Endothelial cell of umbilical vein (primary cell): ENCODE measurements at regions not wholly inside any gene's neighbourhood (a gene's known extent, or its start where the extent isn't known, plus 50 kb on each side); places are given as distances from the start of the nearest gene placed in this dataset.

Experiments used
- BruUV-seq: library from RNA; stranded (reverse); fragments of 400-500 nt; replicated peaks from 2 replicates; lab custom pipeline; 2021; lab: Mats Ljungman, UMichigan
- CTCF ChIA-PET: fragments of 300-600, 350-600 bp; sonication (Branson Sonifier 250); formaldehyde crosslinking; loops from one replicate; lab custom pipeline; 2021; ENCODE audit warnings: antibody characterized with exemption, inconsistent platforms; lab: Charles Lee
- POLR2A ChIA-PET: fragments of 300-600, 350-600 bp; sonication (Branson Sonifier 250); formaldehyde crosslinking; loops from one replicate; lab custom pipeline; 2021; ENCODE audit warnings: antibody characterized with exemption, inconsistent platforms; lab: Charles Lee
- DNase-seq: peaks from one replicate; pipeline ENCODE4 v3.0.0-alpha.2; 2011; ENCODE audit warnings: low read depth, low spot score
- FAIRE-seq: peaks from 2 replicates; lab custom pipeline; 2011; peaks lifted over from hg19 to GRCh38; lab: Jason Lieb, UNC
- H2AFZ ChIP-seq: 2 replicates; pipeline ENCODE4 v1.6.0; 2012; ENCODE audit warnings: low read depth, low read length, control low read depth, inconsistent platforms
- H3K27ac ChIP-seq: 2 replicates; pipeline ENCODE4 v1.5.1; 2011; ENCODE audit warnings: low read depth, mild to moderate bottlenecking, control low read depth, low read length, moderate library complexity; ENCODE audit not compliant: insufficient read depth
- H3K27me3 ChIP-seq, 2 experiments: 2 replicates each; pipeline versions ENCODE4 v1.6.0 to v1.6.1; 2011; ENCODE audit warnings: low read length in 2 of 2, mixed read lengths in 1 of 2; ENCODE audit not compliant: control insufficient read depth in 2 of 2, insufficient read depth in 2 of 2
- H3K36me3 ChIP-seq, 2 experiments: 2 replicates in 1 of 2; 3 replicates in 1 of 2; pipeline ENCODE4 v1.5.1; 2011; ENCODE audit warnings: low read length in 2 of 2, mild to moderate bottlenecking in 1 of 2, moderate library complexity in 1 of 2; ENCODE audit not compliant: control insufficient read depth in 2 of 2, insufficient read depth in 2 of 2; ENCODE audit errors: extremely low read depth in 1 of 2
- H3K4me1 ChIP-seq: 3 replicates; pipeline ENCODE4 v1.5.1; 2011; ENCODE audit warnings: mild to moderate bottlenecking, low read length; ENCODE audit not compliant: control insufficient read depth, insufficient read depth; ENCODE audit errors: extremely low read depth
- H3K4me2 ChIP-seq: 2 replicates; pipeline ENCODE4 v1.6.1; 2011; ENCODE audit warnings: low read length, control low read depth, mixed read lengths; ENCODE audit not compliant: insufficient read depth
- H3K4me3 ChIP-seq, 3 experiments: fragments of 200-600 bp in 1 of 3; sonication (generic), shearing (Covaris generic) in 1 of 3; replicated peaks in 1 of 3; 2 replicates each; pipeline ENCODE4 v1.5.1; 2011 to 2016; ENCODE audit warnings: control low read depth in 3 of 3, low read length in 3 of 3, mild to moderate bottlenecking in 2 of 3, inconsistent platforms in 1 of 3, low read depth in 1 of 3, moderate library complexity in 1 of 3; ENCODE audit not compliant: insufficient read depth in 1 of 3
- H3K79me2 ChIP-seq: 2 replicates; pipeline ENCODE4 v1.6.0; 2012; ENCODE audit warnings: low read length, inconsistent platforms; ENCODE audit not compliant: control insufficient read depth, insufficient read depth
- H3K9ac ChIP-seq: replicated peaks from 2 replicates; pipeline ENCODE3; 2011; ENCODE audit warnings: low read length, control low read depth; ENCODE audit not compliant: insufficient read depth; ENCODE audit errors: extremely low read depth
- H3K9me1 ChIP-seq: replicated peaks from 3 replicates; pipeline ENCODE4 v1.6.0; 2011; ENCODE audit warnings: mild to moderate bottlenecking, low read length; ENCODE audit not compliant: control insufficient read depth, insufficient read depth; ENCODE audit errors: extremely low read depth
- H3K9me3 ChIP-seq: replicated peaks from 2 replicates; pipeline ENCODE4 v1.5.1; 2012; ENCODE audit warnings: low read length, inconsistent platforms; ENCODE audit not compliant: control insufficient read depth, insufficient read depth
- H4K20me1 ChIP-seq: replicated peaks from 2 replicates; pipeline ENCODE3; 2011; ENCODE audit warnings: mild to moderate bottlenecking, low read length; ENCODE audit not compliant: control insufficient read depth, insufficient read depth; ENCODE audit errors: extremely low read depth
- CTCF ChIP-seq, 2 donors: IDR thresholded peaks; 1 replicate in 1 of 2; 2 replicates in 1 of 2; pipeline ENCODE4 v1.5.1; 2011; ENCODE audit warnings: low read length in 2 of 2, mild to moderate bottlenecking in 2 of 2, moderate library complexity in 2 of 2, control low read depth in 1 of 2, inconsistent platforms in 1 of 2, low read depth in 1 of 2; ENCODE audit not compliant: insufficient read depth in 1 of 2; ENCODE audit errors: extremely low read depth in 1 of 2
- EZH2 ChIP-seq: IDR thresholded peaks from 2 replicates; pipeline ENCODE4 v1.6.1; 2012; ENCODE audit warnings: borderline replicate concordance, low read depth, mild to moderate bottlenecking, moderate library complexity, low read length, inconsistent platforms; ENCODE audit not compliant: severe bottlenecking
- FOS ChIP-seq: IDR thresholded peaks from 2 replicates; pipeline ENCODE4 v1.6.1; 2011; ENCODE audit warnings: mild to moderate bottlenecking, low read length, moderate library complexity, borderline replicate concordance; ENCODE audit not compliant: insufficient read depth
- GATA2 ChIP-seq: IDR thresholded peaks from 2 replicates; pipeline ENCODE4 v1.7.0; 2011; ENCODE audit warnings: low read depth, mild to moderate bottlenecking, moderate library complexity, mixed read lengths, low read length; ENCODE audit not compliant: insufficient read length, insufficient read depth
- JUN ChIP-seq: IDR thresholded peaks from 2 replicates; pipeline ENCODE4 v1.6.1; 2011; ENCODE audit warnings: borderline replicate concordance, low read depth; ENCODE audit not compliant: insufficient read length, insufficient read depth
- MYC ChIP-seq: IDR thresholded peaks from one replicate; pipeline ENCODE4 v1.6.1; 2011; ENCODE audit warnings: mild to moderate bottlenecking, low read depth, low read length
- POLR2A ChIP-seq: IDR thresholded peaks from 2 replicates; pipeline ENCODE4 v1.6.1; 2012; ENCODE audit warnings: low read depth, mild to moderate bottlenecking, control low read depth, low read length
- POLR2AphosphoS5 ChIP-seq: IDR thresholded peaks from 2 replicates; pipeline ENCODE4 v1.6.1; 2012; ENCODE audit warnings: low read depth, mild to moderate bottlenecking, control low read depth, low read length, moderate library complexity; ENCODE audit not compliant: insufficient read depth
- dilution Hi-C: fragments of 300-500 bp; cut with MboI; formaldehyde crosslinking; loops from one replicate; pipeline ENCODE4 v1.15.0; 2019; ENCODE audit warnings: low sequenced_read_pairs; ENCODE audit not compliant: extremely low pct_ligation_motif_present
- intact Hi-C: fragments of 100-400 bp; cut with micrococcal nuclease; formaldehyde crosslinking; loops from one replicate; pipeline ENCODE4 v1.10.0; 2022
- TF ChIP-seq, protein P1 (sequence below): IDR thresholded peaks from 2 replicates; pipeline ENCODE4 v1.6.1; 2011; ENCODE audit not compliant: insufficient read depth, insufficient read length

- Histone ChIP-seq H3K27ac (no peak overlapping the region), H3K4me2 (no peak overlapping the region), H3K36me3 (no peaks in the 10 kb centered on the region), H3K79me2 (no peaks in the 10 kb centered on the region), H2AFZ (no peak overlapping the region), H3K4me1 (no peaks in the 10 kb centered on the region), H4K20me1 (no peaks in the 10 kb centered on the region), H3K9me3 (no peaks in the 10 kb centered on the region), H3K9me1 (no peaks in the 10 kb centered on the region), H3K27me3 (no peaks in the 10 kb centered on the region), H3K4me3 (no peak overlapping the region), H3K9ac (no peak overlapping the region)
- BruUV-seq: no TSS peak
- POLR2A ChIA-PET: no interaction called here
- dilution Hi-C loops (no loop called here), intact Hi-C loops (no loop called here)
- CTCF ChIA-PET: no interaction called here
- FAIRE-seq (no peak), DNase-seq (no peak)
- no peak for TF ChIP-seq GATA2
Measured at GRCh38 chr1:173128742-173129141, 78.0 kb upstream of the TNFSF18 start.

DNA sequence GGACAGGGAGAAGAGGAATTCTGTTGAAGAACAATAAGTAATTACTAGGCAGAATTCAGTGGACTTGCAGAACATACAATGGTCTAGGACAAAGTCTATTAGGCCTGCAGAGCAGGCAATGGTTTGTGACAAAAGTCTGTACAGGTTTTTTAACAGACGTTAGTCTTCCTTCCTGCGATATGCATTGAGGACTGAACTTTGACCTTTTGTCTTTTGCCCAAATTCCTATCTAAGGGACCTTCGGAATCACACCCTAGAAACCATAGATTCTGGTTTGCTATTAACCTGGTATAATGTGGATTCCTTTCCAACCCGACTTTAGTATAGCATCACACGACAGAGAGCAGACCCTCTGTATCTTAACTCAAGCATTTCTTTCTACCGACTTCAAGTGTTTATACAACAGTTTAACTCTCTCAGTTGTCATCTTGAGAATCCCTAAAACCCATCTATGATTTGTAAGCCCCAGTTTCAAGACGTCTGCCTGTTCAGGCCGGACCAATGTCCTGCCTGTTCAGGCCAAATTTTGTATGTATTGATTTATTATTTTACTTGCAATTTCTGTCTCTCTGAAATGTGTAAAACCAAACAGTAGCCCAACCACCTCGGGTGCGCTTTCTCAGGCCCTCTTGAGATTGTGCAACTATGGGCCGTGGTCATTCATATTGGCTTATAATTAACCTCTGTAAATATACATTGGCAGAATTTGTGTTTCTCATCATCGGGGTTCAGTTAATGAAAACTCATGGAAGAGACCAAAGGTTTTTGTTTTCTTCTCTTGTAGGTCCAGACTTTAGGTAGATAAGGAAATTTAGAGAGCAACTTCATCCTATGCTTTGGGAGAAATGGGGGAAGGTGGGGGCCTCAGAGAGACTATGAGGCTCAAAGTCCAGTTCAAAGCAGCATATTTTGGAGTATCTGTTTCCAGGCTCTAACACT is 76.9 kb upstream of the TNFSF18 start:
- Histone ChIP-seq H4K20me1 (no peaks in the 10 kb centered on the region), H3K4me2 (no peak overlapping the region), H3K9me1 (no peaks in the 10 kb centered on the region), H3K4me1 (peaks cover 8% of the 10 kb centered on the region), H2AFZ (no peak overlapping the region), H3K27me3 (no peaks in the 10 kb centered on the region), H3K9ac (no peak overlapping the region), H3K27ac (no peak overlapping the region), H3K9me3 (no peaks in the 10 kb centered on the region), H3K4me3 (no peak overlapping the region), H3K79me2 (no peaks in the 10 kb centered on the region), H3K36me3 (no peaks in the 10 kb centered on the region)
- no TSS peak for BruUV-seq
- dilution Hi-C loops: no loop called here
- no peak for FAIRE-seq
- TF ChIP-seq MYC (no peak), POLR2A (no peak), FOS (no peak), EZH2 (no peak), JUN (no peak), CTCF (IDR thresholded peaks at IDR 0.05; ENCODE audit: extremely low read depth in 1 of 2, insufficient read depth in 1 of 2, low read depth in 1 of 2, low read length in 2 of 2) (no peak), POLR2AphosphoS5 (no peak), GATA2 (no peak)
- TF ChIP-seq, protein P1, sequence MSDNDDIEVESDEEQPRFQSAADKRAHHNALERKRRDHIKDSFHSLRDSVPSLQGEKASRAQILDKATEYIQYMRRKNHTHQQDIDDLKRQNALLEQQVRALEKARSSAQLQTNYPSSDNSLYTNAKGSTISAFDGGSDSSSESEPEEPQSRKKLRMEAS: no peak
- CTCF ChIA-PET: no interaction called here
- intact Hi-C loops: no loop called here
- POLR2A ChIA-PET: no interaction called here
- DNase-seq: no peak
